ENCODE measurements at regions not wholly inside any gene's neighbourhood (a gene's known extent, or its start where the extent isn't known, plus 50 kb on each side); places are given as distances from the start of the nearest gene placed in this dataset.

- Histone ChIP-seq H3K9me3 (replicated peaks in 1 of 2; ENCODE audit: control insufficient read depth in 2 of 2, insufficient read depth in 1 of 2, low read depth in 1 of 2, low read length in 2 of 2) (no peaks in the 10 kb centered on the region), H2BK5ac (ENCODE audit: low read length) (no peak overlapping the region), H2BK120ac (ENCODE audit: low read depth, low read length) (no peak overlapping the region), H2BK15ac (ENCODE audit: low read length) (no peak overlapping the region), H3K4ac (ENCODE audit: low read length) (no peak overlapping the region), H2AK5ac (ENCODE audit: low read depth, low read length) (no peak overlapping the region), H3K9ac (ENCODE audit: low read depth, low read length, poor library complexity) (no peak overlapping the region), H3K4me2 (ENCODE audit: insufficient read depth, low read length, poor library complexity, severe bottlenecking) (no peak overlapping the region), H3K36me3 (replicated peaks in 1 of 2; ENCODE audit: control insufficient read depth in 2 of 2, insufficient read depth in 2 of 2, low read length in 2 of 2) (no peaks in the 10 kb centered on the region), H3K14ac (ENCODE audit: low read length) (no peak overlapping the region), H3K79me1 (ENCODE audit: low read depth, low read length) (no peaks in the 10 kb centered on the region), H3K23ac (ENCODE audit: low read depth, low read length, poor library complexity) (no peak overlapping the region), H3K18ac (ENCODE audit: low read length) (no peak overlapping the region), H3K4me1 (ENCODE audit: control insufficient read depth in 2 of 2, insufficient read depth in 1 of 2, low read depth in 1 of 2, low read length in 2 of 2) (peaks cover 11 to 25% of the 10 kb centered on the region in 2 donors), H3K4me3 (ENCODE audit: low read length in 2 of 2) (no peak overlapping the region), H4K91ac (ENCODE audit: low read depth, low read length, poor library complexity) (no peak overlapping the region), H3K27ac (replicated peaks; ENCODE audit: low read length) (no peak overlapping the region), H2BK12ac (ENCODE audit: low read length) (no peak overlapping the region), H2AFZ (ENCODE audit: low read length) (peak overlapping the region; percentile 75), H4K8ac (ENCODE audit: low read depth, low read length) (no peak overlapping the region), H3K27me3 (ENCODE audit: control insufficient read depth in 3 of 3, insufficient read depth in 3 of 3, low read depth in 1 of 3, low read length in 3 of 3) (no peaks in the 10 kb centered on the region)
- WGBS, 2 donors (ENCODE audit: extremely low coverage in 2 of 2, insufficient read length in 2 of 2, insufficient replicate concordance in 1 of 2) = no CpG with 5 or more reads among the region's 6 CpGs
- DNase-seq (ENCODE audit: low spot score) = no peak
Measured at GRCh38 chr4:158008551-158009218, 164.1 kb downstream of the GASK1B start.

GRCh38 chr4:158007566-158007965 is 165.3 kb downstream of the GASK1B start:
- Histone ChIP-seq H4K8ac (ENCODE audit: low read depth, low read length) (no peak overlapping the region), H2AK5ac (ENCODE audit: low read depth, low read length) (no peak overlapping the region), H2BK15ac (ENCODE audit: low read length) (no peak overlapping the region), H3K9ac (ENCODE audit: low read depth, low read length, poor library complexity) (no peak overlapping the region), H3K4me2 (ENCODE audit: insufficient read depth, low read length, poor library complexity, severe bottlenecking) (no peak overlapping the region), H3K9me3 (replicated peaks in 1 of 2; ENCODE audit: control insufficient read depth in 2 of 2, insufficient read depth in 1 of 2, low read depth in 1 of 2, low read length in 2 of 2) (no peaks in the 10 kb centered on the region), H3K18ac (ENCODE audit: low read length) (no peak overlapping the region), H3K4me1 (ENCODE audit: control insufficient read depth in 2 of 2, insufficient read depth in 1 of 2, low read depth in 1 of 2, low read length in 2 of 2) (peaks cover 11 to 25% of the 10 kb centered on the region in 2 donors), H3K14ac (ENCODE audit: low read length) (no peak overlapping the region), H2AFZ (ENCODE audit: low read length) (peak overlapping the region; percentile 45), H3K27me3 (ENCODE audit: control insufficient read depth in 3 of 3, insufficient read depth in 3 of 3, low read depth in 1 of 3, low read length in 3 of 3) (no peaks in the 10 kb centered on the region), H3K4me3 (ENCODE audit: low read length in 2 of 2) (no peak overlapping the region), H3K4ac (ENCODE audit: low read length) (no peak overlapping the region), H2BK5ac (ENCODE audit: low read length) (no peak overlapping the region), H2BK120ac (ENCODE audit: low read depth, low read length) (no peak overlapping the region), H3K27ac (replicated peaks; ENCODE audit: low read length) (no peak overlapping the region), H3K79me1 (ENCODE audit: low read depth, low read length) (no peaks in the 10 kb centered on the region), H2BK12ac (ENCODE audit: low read length) (no peak overlapping the region), H3K23ac (ENCODE audit: low read depth, low read length, poor library complexity) (no peak overlapping the region), H4K91ac (ENCODE audit: low read depth, low read length, poor library complexity) (no peak overlapping the region), H3K36me3 (replicated peaks in 1 of 2; ENCODE audit: control insufficient read depth in 2 of 2, insufficient read depth in 2 of 2, low read length in 2 of 2) (no peaks in the 10 kb centered on the region)
- DNase-seq (ENCODE audit: low spot score) = no peak
- no CpG with 5 or more reads among the region's 3 CpGs for WGBS, 2 donors (ENCODE audit: extremely low coverage in 2 of 2, insufficient read length in 2 of 2, insufficient replicate concordance in 1 of 2)

- Histone ChIP-seq H4K91ac (ENCODE audit: low read depth, low read length, poor library complexity) (no peak overlapping the region), H3K27me3 (ENCODE audit: control insufficient read depth in 3 of 3, insufficient read depth in 3 of 3, low read depth in 1 of 3, low read length in 3 of 3) (no peaks in the 10 kb centered on the region), H3K4me3 (ENCODE audit: low read length in 2 of 2) (no peak overlapping the region), H2BK15ac (ENCODE audit: low read length) (no peak overlapping the region), H3K4ac (ENCODE audit: low read length) (no peak overlapping the region), H2AFZ (ENCODE audit: low read length) (no peak overlapping the region), H3K36me3 (replicated peaks in 1 of 2; ENCODE audit: control insufficient read depth in 2 of 2, insufficient read depth in 2 of 2, low read length in 2 of 2) (no peaks in the 10 kb centered on the region), H4K8ac (ENCODE audit: low read depth, low read length) (no peak overlapping the region), H3K9ac (ENCODE audit: low read depth, low read length, poor library complexity) (no peak overlapping the region), H2BK120ac (ENCODE audit: low read depth, low read length) (no peak overlapping the region), H3K4me1 (ENCODE audit: control insufficient read depth in 2 of 2, insufficient read depth in 1 of 2, low read depth in 1 of 2, low read length in 2 of 2) (peaks cover 11 to 25% of the 10 kb centered on the region in 2 donors), H3K79me1 (ENCODE audit: low read depth, low read length) (no peaks in the 10 kb centered on the region), H3K14ac (ENCODE audit: low read length) (no peak overlapping the region), H3K9me3 (replicated peaks in 1 of 2; ENCODE audit: control insufficient read depth in 2 of 2, insufficient read depth in 1 of 2, low read depth in 1 of 2, low read length in 2 of 2) (no peaks in the 10 kb centered on the region), H3K18ac (ENCODE audit: low read length) (no peak overlapping the region), H3K4me2 (ENCODE audit: insufficient read depth, low read length, poor library complexity, severe bottlenecking) (no peak overlapping the region), H2AK5ac (ENCODE audit: low read depth, low read length) (no peak overlapping the region), H2BK5ac (ENCODE audit: low read length) (no peak overlapping the region), H3K27ac (replicated peaks; ENCODE audit: low read length) (no peak overlapping the region), H3K23ac (ENCODE audit: low read depth, low read length, poor library complexity) (no peak overlapping the region), H2BK12ac (ENCODE audit: low read length) (no peak overlapping the region)
- DNase-seq (ENCODE audit: low spot score) = no peak
Measured at GRCh38 chr4:158006990-158007389, 165.8 kb downstream of the GASK1B start.

GRCh38 chr4:158005021-158005420 is 167.8 kb downstream of the GASK1B start:
- Histone ChIP-seq H4K91ac (ENCODE audit: low read depth, low read length, poor library complexity) (no peak overlapping the region), H2BK5ac (ENCODE audit: low read length) (no peak overlapping the region), H3K4ac (ENCODE audit: low read length) (no peak overlapping the region), H3K4me3 (ENCODE audit: low read length in 2 of 2) (no peak overlapping the region), H3K9me3 (replicated peaks in 1 of 2; ENCODE audit: control insufficient read depth in 2 of 2, insufficient read depth in 1 of 2, low read depth in 1 of 2, low read length in 2 of 2) (no peaks in the 10 kb centered on the region), H3K9ac (ENCODE audit: low read depth, low read length, poor library complexity) (no peak overlapping the region), H3K27me3 (ENCODE audit: control insufficient read depth in 3 of 3, insufficient read depth in 3 of 3, low read depth in 1 of 3, low read length in 3 of 3) (no peaks in the 10 kb centered on the region), H2AK5ac (ENCODE audit: low read depth, low read length) (no peak overlapping the region), H3K36me3 (replicated peaks in 1 of 2; ENCODE audit: control insufficient read depth in 2 of 2, insufficient read depth in 2 of 2, low read length in 2 of 2) (no peaks in the 10 kb centered on the region), H3K79me1 (ENCODE audit: low read depth, low read length) (no peaks in the 10 kb centered on the region), H2BK12ac (ENCODE audit: low read length) (no peak overlapping the region), H3K4me1 (ENCODE audit: control insufficient read depth in 2 of 2, insufficient read depth in 1 of 2, low read depth in 1 of 2, low read length in 2 of 2) (peaks cover 5 to 12% of the 10 kb centered on the region in 2 donors), H3K4me2 (ENCODE audit: insufficient read depth, low read length, poor library complexity, severe bottlenecking) (no peak overlapping the region), H3K23ac (ENCODE audit: low read depth, low read length, poor library complexity) (no peak overlapping the region), H2BK120ac (ENCODE audit: low read depth, low read length) (no peak overlapping the region), H3K27ac (replicated peaks; ENCODE audit: low read length) (no peak overlapping the region), H2BK15ac (ENCODE audit: low read length) (no peak overlapping the region), H3K14ac (ENCODE audit: low read length) (no peak overlapping the region), H4K8ac (ENCODE audit: low read depth, low read length) (no peak overlapping the region), H2AFZ (ENCODE audit: low read length) (no peak overlapping the region), H3K18ac (ENCODE audit: low read length) (no peak overlapping the region)
- DNase-seq (ENCODE audit: low spot score) = no peak
- no CpG with 5 or more reads among the region's 2 CpGs for WGBS, 2 donors (ENCODE audit: extremely low coverage in 2 of 2, insufficient read length in 2 of 2, insufficient replicate concordance in 1 of 2)
